ENCODE measurements at regions not wholly inside any gene's neighbourhood (a gene's known extent, or its start where the extent isn't known, plus 50 kb on each side); places are given as distances from the start of the nearest gene placed in this dataset.
"Not testable (repeated sequence)": the region's sequence is repeated elsewhere in the genome, so short reads cannot be mapped to it uniquely, and the experiment has no call there.

- DNase-seq, result no peak
These were observed 443.8 kb downstream of the MID1IP1 start for GRCh38 chrX:39245024-39245423.

- DNase-seq, result no peak
These were observed 446.3 kb downstream of the MID1IP1 start for GRCh38 chrX:39247536-39247935.

- DNase-seq, result no peak
These were observed 447.1 kb downstream of the MID1IP1 start for GRCh38 chrX:39248330-39248729.

GRCh38 chrX:39249999-39250398, 448.7 kb downstream of the MID1IP1 start:
- no peak for DNase-seq

GRCh38 chrX:39251995-39252394, 450.7 kb downstream of the MID1IP1 start:
- DNase-seq, result no peak

GRCh38 chrX:39253551-39253950, 452.3 kb downstream of the MID1IP1 start:
- no peak for DNase-seq

GRCh38 chrX:39258331-39258730, 457.1 kb downstream of the MID1IP1 start:
- DNase-seq, result no peak

GRCh38 chrX:39260965-39261364, 459.7 kb downstream of the MID1IP1 start:
- DNase-seq, result no peak

GRCh38 chrX:39261446-39262147, 460.3 kb downstream of the MID1IP1 start:
- no peak for DNase-seq

GRCh38 chrX:39262641-39263040, 461.4 kb downstream of the MID1IP1 start:
- no peak for DNase-seq

- no peak for DNase-seq
These were observed 462.8 kb downstream of the MID1IP1 start for GRCh38 chrX:39264023-39264422.

GRCh38 chrX:39267176-39267575, 465.9 kb downstream of the MID1IP1 start:
- DNase-seq, result no peak

- DNase-seq, result no peak
These were observed 466.9 kb downstream of the MID1IP1 start for GRCh38 chrX:39268207-39268606.

- DNase-seq, result no peak
These were observed 474.3 kb downstream of the MID1IP1 start for GRCh38 chrX:39275500-39276068.

- DNase-seq, result not testable (repeated sequence)
These were observed 476.6 kb downstream of the MID1IP1 start for GRCh38 chrX:39277685-39278390.

- DNase-seq, result no peak
These were observed 482.0 kb downstream of the MID1IP1 start for GRCh38 chrX:39283239-39283638.

- no peak for DNase-seq
These were observed 487.3 kb downstream of the MID1IP1 start for GRCh38 chrX:39288592-39288991.

- no peak for DNase-seq
These were observed 488.6 kb downstream of the MID1IP1 start for GRCh38 chrX:39289827-39290226.

GRCh38 chrX:39293203-39293602, 491.9 kb downstream of the MID1IP1 start:
- no peak for DNase-seq

GRCh38 chrX:39296472-39296871, 495.2 kb downstream of the MID1IP1 start:
- DNase-seq, result no peak

- DNase-seq, result no peak
These were observed 497.6 kb downstream of the MID1IP1 start for GRCh38 chrX:39298821-39299220.

GRCh38 chrX:39299615-39300014, 498.4 kb downstream of the MID1IP1 start:
- no peak for DNase-seq

- peak; percentile 3 for DNase-seq
These were observed 499.8 kb downstream of the MID1IP1 start for GRCh38 chrX:39301036-39301435.

GRCh38 chrX:39302838-39303237, 501.6 kb downstream of the MID1IP1 start:
- DNase-seq, result no peak

All from DMS79 (cell line).